Mesendoderm (in vitro differentiated cells): ENCODE measurements at regions not wholly inside any gene's neighbourhood (a gene's known extent, or its start where the extent isn't known, plus 50 kb on each side); places are given as distances from the start of the nearest gene placed in this dataset.

ENCODE experiments used
- DNase-seq: peaks from one replicate; pipeline ENCODE4 v3.0.0; 2013
- H2AK5ac ChIP-seq: 2 replicates; pipeline ENCODE4 v1.6.1; 2013; ENCODE audit warnings: low read length, inconsistent platforms
- H2BK120ac ChIP-seq: 2 replicates; pipeline ENCODE4 v1.6.1; 2013; ENCODE audit warnings: low read depth, mild to moderate bottlenecking, low read length, moderate library complexity, mixed read lengths
- H2BK15ac ChIP-seq: replicated peaks from 2 replicates; pipeline ENCODE4 v1.6.1; 2013; ENCODE audit warnings: low read depth, mild to moderate bottlenecking, moderate library complexity
- H2BK5ac ChIP-seq: 2 replicates; pipeline ENCODE4 v1.6.1; 2013; ENCODE audit warnings: low read length, inconsistent platforms
- H3K18ac ChIP-seq: 2 replicates; pipeline ENCODE4 v1.6.1; 2013; ENCODE audit warnings: mild to moderate bottlenecking, low read length, mixed read lengths
- H3K23ac ChIP-seq: one replicate; pipeline ENCODE4 v1.6.1; 2013; ENCODE audit warnings: low read length
- H3K27ac ChIP-seq: 2 replicates; pipeline ENCODE4 v1.5.1; 2013; ENCODE audit warnings: low read depth, mild to moderate bottlenecking, inconsistent platforms, low read length, moderate library complexity
- H3K27me3 ChIP-seq: 2 replicates; pipeline ENCODE4 v1.6.1; 2013; ENCODE audit warnings: low read length, control low read depth, mild to moderate bottlenecking, inconsistent platforms; ENCODE audit not compliant: insufficient read depth, poor library complexity
- H3K36me3 ChIP-seq: 2 replicates; pipeline ENCODE4 v1.6.1; 2013; ENCODE audit warnings: low read length, inconsistent platforms; ENCODE audit not compliant: control insufficient read depth, insufficient read depth
- H3K4ac ChIP-seq: one replicate; pipeline ENCODE4 v1.6.1; 2013; ENCODE audit warnings: low read depth, mild to moderate bottlenecking, low read length, moderate library complexity
- H3K4me1 ChIP-seq: 2 replicates; pipeline ENCODE4 v1.6.1; 2013; ENCODE audit warnings: low read depth, low read length, inconsistent platforms; ENCODE audit not compliant: control insufficient read depth
- H3K4me2 ChIP-seq: 2 replicates; pipeline ENCODE4 v1.6.1; 2013; ENCODE audit warnings: low read length
- H3K4me3 ChIP-seq: 2 replicates; pipeline ENCODE4 v1.5.1; 2013; ENCODE audit warnings: mild to moderate bottlenecking, low read length
- H3K56ac ChIP-seq: one replicate; pipeline ENCODE4 v1.6.1; 2013; ENCODE audit warnings: low read length
- H3K79me1 ChIP-seq: 2 replicates; pipeline ENCODE4 v1.6.1; 2013; ENCODE audit warnings: low read length, inconsistent platforms
- H3K79me2 ChIP-seq: 2 replicates; pipeline ENCODE4 v1.6.1; 2013; ENCODE audit warnings: mild to moderate bottlenecking, low read length; ENCODE audit not compliant: control insufficient read depth, insufficient read depth
- H3K9ac ChIP-seq: 2 replicates; pipeline ENCODE4 v1.6.1; 2013; ENCODE audit warnings: low read length, inconsistent platforms
- H4K5ac ChIP-seq: one replicate; pipeline ENCODE4 v1.6.1; 2013; ENCODE audit warnings: low read length
- H4K8ac ChIP-seq: one replicate; pipeline ENCODE4 v1.6.1; 2013; ENCODE audit warnings: low read depth, mild to moderate bottlenecking, control low read depth, low read length, moderate library complexity
- WGBS: extraction: QIAGEN DNeasy Blood & Tissue Kit; methylation state at CpG from one replicate; pipeline ENCODE4 v1.1.7; 2013; ENCODE audit warnings: low lambda C conversion rate, missing lambda C conversion rate; ENCODE audit not compliant: insufficient coverage; ENCODE audit errors: extremely low coverage; 5-methylcytosine and 5-hydroxymethylcytosine counted together

DNA sequence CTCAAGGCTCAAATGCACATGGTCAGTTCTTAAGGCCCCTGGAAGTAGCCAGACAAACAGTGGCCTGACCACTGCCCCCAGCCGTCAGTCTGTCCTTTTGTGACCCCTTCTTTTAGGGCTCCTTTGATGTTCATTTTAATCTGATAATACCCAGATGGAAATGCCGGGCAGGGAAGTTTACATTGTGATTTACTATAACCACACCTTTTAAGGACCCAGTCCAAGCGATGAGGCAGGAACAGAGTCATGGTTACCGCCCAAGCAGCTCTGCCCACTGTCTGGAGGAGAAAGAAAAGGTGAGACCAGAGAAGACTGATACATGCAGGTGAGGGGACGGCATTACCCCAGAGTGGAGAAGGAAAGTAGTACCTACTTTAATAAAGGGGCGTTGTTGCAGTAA is 110.6 kb downstream of the PLEKHG1 start:
- no CpG with 5 or more reads among the region's 6 CpGs for WGBS
- no peak overlapping the region for H3K27ac ChIP-seq
- H3K79me2 ChIP-seq, result no peaks in the 10 kb centered on the region
- H3K4me3 ChIP-seq, result no peak overlapping the region
- DNase-seq, result no peak
- no peak overlapping the region for H3K4me2 ChIP-seq
- no peak overlapping the region for H4K8ac ChIP-seq
- H3K36me3 ChIP-seq, result no peaks in the 10 kb centered on the region
- no peak overlapping the region for H2BK5ac ChIP-seq
- H3K18ac ChIP-seq, result no peak overlapping the region
- no peak overlapping the region for H3K4ac ChIP-seq
- H3K56ac ChIP-seq, result no peak overlapping the region
- no peaks in the 10 kb centered on the region for H3K27me3 ChIP-seq
- no peak overlapping the region for H2BK120ac ChIP-seq
- H3K9ac ChIP-seq, result no peak overlapping the region
- H3K4me1 ChIP-seq, result no peaks in the 10 kb centered on the region
- H2BK15ac ChIP-seq, result no peak overlapping the region
- H3K23ac ChIP-seq, result no peak overlapping the region
- no peak overlapping the region for H4K5ac ChIP-seq
- H3K79me1 ChIP-seq, result no peaks in the 10 kb centered on the region
- no peak overlapping the region for H2AK5ac ChIP-seq

- no peak overlapping the region for H2BK120ac ChIP-seq
These were observed 111.4 kb downstream of the PLEKHG1 start for GRCh38 chr6:150711061-150711460.

DNA sequence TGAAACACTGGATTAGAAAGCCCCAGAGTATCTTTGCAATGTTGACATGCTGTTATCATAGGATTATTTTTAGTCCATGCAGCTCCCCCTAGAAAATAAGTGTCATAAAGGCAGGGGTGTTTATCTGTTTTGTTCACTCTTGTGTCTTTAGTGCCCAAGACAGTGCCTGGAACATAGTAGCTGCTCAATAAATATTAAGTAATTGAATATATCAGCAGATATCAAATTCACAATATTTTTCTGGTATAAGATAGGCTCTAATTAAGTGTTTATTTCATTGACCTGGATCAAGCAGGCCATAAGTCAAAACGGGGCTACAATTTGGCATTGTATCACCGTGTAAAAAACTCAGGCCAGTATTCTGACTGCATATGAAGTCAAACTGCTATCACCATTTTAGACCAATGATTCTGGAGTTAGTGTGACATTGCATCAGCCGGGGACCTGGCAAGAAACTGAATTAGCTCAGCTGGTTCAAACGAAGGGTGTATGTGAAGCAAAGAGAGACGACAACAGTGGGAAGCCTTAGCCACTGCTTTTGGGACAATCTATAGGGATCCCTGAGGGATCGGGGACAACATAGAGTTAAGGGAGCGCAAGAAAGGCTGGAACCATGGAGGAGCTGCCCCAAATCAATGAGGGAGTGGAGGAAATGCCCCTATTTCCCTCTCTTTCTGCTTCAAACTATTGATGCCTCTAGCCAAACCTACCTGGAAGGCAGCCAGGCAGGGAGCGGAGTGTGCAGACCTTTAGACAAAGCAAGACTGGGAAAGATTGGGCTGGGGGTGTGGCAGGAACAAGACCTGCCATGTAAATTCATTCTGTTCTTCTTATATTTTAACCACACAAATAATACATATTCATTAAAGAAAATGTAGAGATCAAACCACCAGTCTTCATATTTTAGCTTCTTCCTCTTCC is 112.2 kb downstream of the PLEKHG1 start:
- Histone ChIP-seq H3K4me2 (no peak overlapping the region), H3K23ac (no peak overlapping the region), H3K79me2 (no peaks in the 10 kb centered on the region), H2BK5ac (no peak overlapping the region), H3K18ac (no peak overlapping the region), H3K79me1 (no peaks in the 10 kb centered on the region), H3K4me3 (no peak overlapping the region), H3K4ac (no peak overlapping the region), H3K4me1 (no peaks in the 10 kb centered on the region), H3K9ac (no peak overlapping the region), H3K56ac (no peak overlapping the region), H4K5ac (no peak overlapping the region), H4K8ac (no peak overlapping the region), H2BK15ac (no peak overlapping the region), H2AK5ac (no peak overlapping the region), H3K27me3 (no peaks in the 10 kb centered on the region), H2BK120ac (no peak overlapping the region), H3K27ac (no peak overlapping the region), H3K36me3 (no peaks in the 10 kb centered on the region)
- WGBS, result no CpG with 5 or more reads among the region's 8 CpGs
- no peak for DNase-seq

More at GRCh38 chr6:150711061-150711460, 111.4 kb downstream of the PLEKHG1 start:
- Histone ChIP-seq H3K79me1 (no peaks in the 10 kb centered on the region), H4K5ac (no peak overlapping the region), H3K4me1 (no peaks in the 10 kb centered on the region), H3K36me3 (no peaks in the 10 kb centered on the region), H4K8ac (no peak overlapping the region), H3K27me3 (no peaks in the 10 kb centered on the region), H3K18ac (no peak overlapping the region), H3K56ac (no peak overlapping the region), H3K4me3 (no peak overlapping the region), H2BK15ac (no peak overlapping the region), H3K4ac (no peak overlapping the region), H3K4me2 (no peak overlapping the region), H3K9ac (no peak overlapping the region), H3K79me2 (no peaks in the 10 kb centered on the region), H3K23ac (no peak overlapping the region), H2BK5ac (no peak overlapping the region), H2AK5ac (no peak overlapping the region), H3K27ac (no peak overlapping the region)
- DNase-seq, result no peak
- no CpG with 5 or more reads among the region's 4 CpGs for WGBS

- Histone ChIP-seq H2BK120ac (no peak overlapping the region), H3K79me1 (no peaks in the 10 kb centered on the region), H3K18ac (no peak overlapping the region), H3K4me1 (no peaks in the 10 kb centered on the region), H3K9ac (no peak overlapping the region), H3K4ac (no peak overlapping the region), H3K23ac (no peak overlapping the region), H3K27me3 (no peaks in the 10 kb centered on the region), H2BK15ac (no peak overlapping the region), H3K4me3 (no peak overlapping the region), H4K8ac (no peak overlapping the region), H3K4me2 (no peak overlapping the region), H3K56ac (no peak overlapping the region), H3K36me3 (no peaks in the 10 kb centered on the region), H2AK5ac (no peak overlapping the region), H3K27ac (no peak overlapping the region), H2BK5ac (no peak overlapping the region), H4K5ac (no peak overlapping the region), H3K79me2 (no peaks in the 10 kb centered on the region)
- WGBS, result no CpG with 5 or more reads among the region's 7 CpGs
- DNase-seq, result no peak
These were observed 113.0 kb downstream of the PLEKHG1 start for GRCh38 chr6:150712505-150713252.

- Histone ChIP-seq H3K79me1 (no peaks in the 10 kb centered on the region), H3K23ac (no peak overlapping the region), H3K18ac (no peak overlapping the region), H3K27me3 (no peaks in the 10 kb centered on the region), H4K8ac (no peak overlapping the region), H3K4me2 (no peak overlapping the region), H3K79me2 (no peaks in the 10 kb centered on the region), H3K27ac (no peak overlapping the region), H2AK5ac (no peak overlapping the region), H3K4me3 (no peak overlapping the region), H2BK120ac (no peak overlapping the region), H4K5ac (no peak overlapping the region), H3K36me3 (no peaks in the 10 kb centered on the region), H3K56ac (no peak overlapping the region), H2BK15ac (no peak overlapping the region), H3K4ac (no peak overlapping the region), H2BK5ac (no peak overlapping the region), H3K4me1 (no peaks in the 10 kb centered on the region), H3K9ac (no peak overlapping the region)
- no peak for DNase-seq
- WGBS, result no CpG with 5 or more reads among the region's 2 CpGs
These were observed 113.8 kb downstream of the PLEKHG1 start for GRCh38 chr6:150713487-150713886.
